ENCODE measurements at regions not wholly inside any gene's neighbourhood (a gene's known extent, or its start where the extent isn't known, plus 50 kb on each side); places are given as distances from the start of the nearest gene placed in this dataset.

- Mint-ChIP-seq H3K4me1 (ENCODE audit: low read depth) (no peaks in the 10 kb centered on the region), H3K27me3 (ENCODE audit: low read depth) (no peaks in the 10 kb centered on the region)
- no peak for ATAC-seq (replicated peaks in 1 of 2)
These were observed 81.6 kb downstream of the PHETA1 start for GRCh38 chr12:111287125-111287900.

GRCh38 chr12:111285200-111285599 lies 83.7 kb downstream of the PHETA1 start:
- H3K4me3 Mint-ChIP-seq: no peak overlapping the region
- no peaks in the 10 kb centered on the region for H3K27me3 Mint-ChIP-seq (ENCODE audit: low read depth)
- H3K4me1 Mint-ChIP-seq (ENCODE audit: low read depth): no peaks in the 10 kb centered on the region
- H3K27ac Mint-ChIP-seq: no peak overlapping the region
- H3K9me3 Mint-ChIP-seq: peaks cover 9 to 10% of the 10 kb centered on the region in 2 donors
- ATAC-seq (replicated peaks in 1 of 2) (no peak), DNase-seq (no peak)
- peaks cover 6 to 7% of the 10 kb centered on the region in 2 donors for H3K36me3 Mint-ChIP-seq (ENCODE audit: insufficient read depth in 2 of 2)

More at GRCh38 chr12:111287125-111287900, 81.6 kb downstream of the PHETA1 start:
- no peak for DNase-seq
- no peak overlapping the region for H3K4me3 Mint-ChIP-seq
- no peak overlapping the region for H3K27ac Mint-ChIP-seq
- H3K9me3 Mint-ChIP-seq: peaks cover 0 to 2% of the 10 kb centered on the region in 2 donors
- H3K36me3 Mint-ChIP-seq (ENCODE audit: insufficient read depth in 2 of 2): no peaks in the 10 kb centered on the region

- Mint-ChIP-seq H3K4me1 (ENCODE audit: low read depth) (no peaks in the 10 kb centered on the region), H3K27ac (no peak overlapping the region), H3K27me3 (ENCODE audit: low read depth) (no peaks in the 10 kb centered on the region), H3K4me3 (no peak overlapping the region), H3K36me3 (ENCODE audit: insufficient read depth in 2 of 2) (peaks cover 6 to 7% of the 10 kb centered on the region in 2 donors), H3K9me3 (peaks cover 9 to 10% of the 10 kb centered on the region in 2 donors)
- DNase-seq: no peak
- no peak for ATAC-seq (replicated peaks in 1 of 2)
These were observed 84.2 kb downstream of the PHETA1 start for GRCh38 chr12:111284709-111285108.

GRCh38 chr12:111283966-111284365 lies 84.9 kb downstream of the PHETA1 start:
- Mint-ChIP-seq H3K9me3 (peaks cover 9 to 10% of the 10 kb centered on the region in 2 donors), H3K4me1 (ENCODE audit: low read depth) (no peaks in the 10 kb centered on the region), H3K4me3 (no peak overlapping the region), H3K36me3 (ENCODE audit: insufficient read depth in 2 of 2) (peaks cover 6 to 7% of the 10 kb centered on the region in 2 donors), H3K27me3 (ENCODE audit: low read depth) (no peaks in the 10 kb centered on the region), H3K27ac (no peak overlapping the region)
- DNase-seq (no peak), ATAC-seq (replicated peaks in 1 of 2) (no peak)

- no peak overlapping the region for H3K27ac Mint-ChIP-seq
These were observed 85.4 kb downstream of the PHETA1 start for GRCh38 chr12:111283521-111283920.

GRCh38 chr12:111277570-111277969 lies 91.3 kb downstream of the PHETA1 start:
- ATAC-seq (replicated peaks in 1 of 2): no peak
- peaks cover 9 to 10% of the 10 kb centered on the region in 2 donors for H3K9me3 Mint-ChIP-seq
- no peak for DNase-seq
- H3K4me1 Mint-ChIP-seq (ENCODE audit: low read depth): no peaks in the 10 kb centered on the region
- H3K36me3 Mint-ChIP-seq (ENCODE audit: insufficient read depth in 2 of 2): peaks cover 6 to 7% of the 10 kb centered on the region in 2 donors
- no peaks in the 10 kb centered on the region for H3K27me3 Mint-ChIP-seq (ENCODE audit: low read depth)
- no peak overlapping the region for H3K4me3 Mint-ChIP-seq
- H3K27ac Mint-ChIP-seq: no peak overlapping the region

More at GRCh38 chr12:111283521-111283920, 85.4 kb downstream of the PHETA1 start:
- no peaks in the 10 kb centered on the region for H3K4me1 Mint-ChIP-seq (ENCODE audit: low read depth)
- no peaks in the 10 kb centered on the region for H3K27me3 Mint-ChIP-seq (ENCODE audit: low read depth)
- peaks cover 6 to 7% of the 10 kb centered on the region in 2 donors for H3K36me3 Mint-ChIP-seq (ENCODE audit: insufficient read depth in 2 of 2)
- H3K9me3 Mint-ChIP-seq: peaks cover 9 to 10% of the 10 kb centered on the region in 2 donors
- no peak for DNase-seq
- H3K4me3 Mint-ChIP-seq: no peak overlapping the region
- no peak for ATAC-seq (replicated peaks in 1 of 2)

GRCh38 chr12:111276146-111276545 lies 92.7 kb downstream of the PHETA1 start:
- Mint-ChIP-seq H3K27ac (no peak overlapping the region), H3K4me1 (ENCODE audit: low read depth) (no peaks in the 10 kb centered on the region), H3K27me3 (ENCODE audit: low read depth) (no peaks in the 10 kb centered on the region), H3K36me3 (ENCODE audit: insufficient read depth in 2 of 2) (peaks cover 1 to 4% of the 10 kb centered on the region in 2 donors), H3K9me3 (peaks cover 6 to 7% of the 10 kb centered on the region in 2 donors), H3K4me3 (no peak overlapping the region)
- ATAC-seq (replicated peaks in 1 of 2): no peak
- no peak for DNase-seq

GRCh38 chr12:111275308-111275707 lies 93.6 kb downstream of the PHETA1 start:
- Mint-ChIP-seq H3K4me3 (no peak overlapping the region), H3K27me3 (ENCODE audit: low read depth) (no peaks in the 10 kb centered on the region), H3K9me3 (no peaks in the 10 kb centered on the region), H3K4me1 (ENCODE audit: low read depth) (no peaks in the 10 kb centered on the region), H3K36me3 (ENCODE audit: insufficient read depth in 2 of 2) (no peaks in the 10 kb centered on the region), H3K27ac (no peak overlapping the region)
- no peak for DNase-seq
- ATAC-seq (replicated peaks in 1 of 2): no peak

- H3K27me3 Mint-ChIP-seq (ENCODE audit: low read depth): no peaks in the 10 kb centered on the region
These were observed 94.1 kb downstream of the PHETA1 start for GRCh38 chr12:111274777-111275176.

GRCh38 chr12:111271674-111272418 lies 97.0 kb downstream of the PHETA1 start:
- no peak for ATAC-seq (replicated peaks in 1 of 2)

More at GRCh38 chr12:111274777-111275176, 94.1 kb downstream of the PHETA1 start:
- no peak overlapping the region for H3K4me3 Mint-ChIP-seq
- ATAC-seq (replicated peaks in 1 of 2): no peak
- H3K9me3 Mint-ChIP-seq: no peaks in the 10 kb centered on the region
- H3K4me1 Mint-ChIP-seq (ENCODE audit: low read depth): no peaks in the 10 kb centered on the region
- no peak for DNase-seq
- no peak overlapping the region for H3K27ac Mint-ChIP-seq
- no peaks in the 10 kb centered on the region for H3K36me3 Mint-ChIP-seq (ENCODE audit: insufficient read depth in 2 of 2)

GRCh38 chr12:111270774-111271173 lies 98.1 kb downstream of the PHETA1 start:
- Mint-ChIP-seq H3K27me3 (ENCODE audit: low read depth) (no peaks in the 10 kb centered on the region), H3K9me3 (no peaks in the 10 kb centered on the region), H3K4me1 (ENCODE audit: low read depth) (no peaks in the 10 kb centered on the region), H3K4me3 (no peak overlapping the region), H3K36me3 (ENCODE audit: insufficient read depth in 2 of 2) (no peaks in the 10 kb centered on the region), H3K27ac (no peak overlapping the region)
- no peak for DNase-seq
- no peak for ATAC-seq (replicated peaks in 1 of 2)

More at GRCh38 chr12:111271674-111272418, 97.0 kb downstream of the PHETA1 start:
- Mint-ChIP-seq H3K36me3 (ENCODE audit: insufficient read depth in 2 of 2) (no peaks in the 10 kb centered on the region), H3K4me1 (ENCODE audit: low read depth) (no peaks in the 10 kb centered on the region), H3K27me3 (ENCODE audit: low read depth) (no peaks in the 10 kb centered on the region), H3K9me3 (no peaks in the 10 kb centered on the region), H3K4me3 (no peak overlapping the region), H3K27ac (no peak overlapping the region)
- no peak for DNase-seq

- H3K4me1 Mint-ChIP-seq (ENCODE audit: low read depth): no peaks in the 10 kb centered on the region
- H3K27ac Mint-ChIP-seq: no peak overlapping the region
- H3K4me3 Mint-ChIP-seq: no peak overlapping the region
- H3K9me3 Mint-ChIP-seq: no peaks in the 10 kb centered on the region
- no peaks in the 10 kb centered on the region for H3K36me3 Mint-ChIP-seq (ENCODE audit: insufficient read depth in 2 of 2)
- H3K27me3 Mint-ChIP-seq (ENCODE audit: low read depth): no peaks in the 10 kb centered on the region
- DNase-seq: no peak
- no peak for ATAC-seq (replicated peaks in 1 of 2)
These were observed 98.7 kb downstream of the PHETA1 start for GRCh38 chr12:111270239-111270638.

- no peaks in the 10 kb centered on the region for H3K27me3 Mint-ChIP-seq (ENCODE audit: low read depth)
- no peak for DNase-seq
- H3K4me1 Mint-ChIP-seq (ENCODE audit: low read depth): no peaks in the 10 kb centered on the region
- no peak for ATAC-seq (replicated peaks in 1 of 2)
- H3K27ac Mint-ChIP-seq: no peak overlapping the region
- no peak overlapping the region for H3K4me3 Mint-ChIP-seq
- no peaks in the 10 kb centered on the region for H3K36me3 Mint-ChIP-seq (ENCODE audit: insufficient read depth in 2 of 2)
- no peaks in the 10 kb centered on the region for H3K9me3 Mint-ChIP-seq
These were observed 99.2 kb downstream of the PHETA1 start for GRCh38 chr12:111269718-111270117.

All from activated T-cell treated with anti-CD3 and anti-CD28 coated beads, Interleukin-2, amount 50 U/mL, for 72 hours (primary cell).